ENCODE measurements at regions not wholly inside any gene's neighbourhood (a gene's known extent, or its start where the extent isn't known, plus 50 kb on each side); places are given as distances from the start of the nearest gene placed in this dataset.
A peak's percentile ranks its signal among the peaks of the same experiment; 100 is the strongest.
"Not testable (repeated sequence)": the region's sequence is repeated elsewhere in the genome, so short reads cannot be mapped to it uniquely, and the experiment has no call there.

DNA sequence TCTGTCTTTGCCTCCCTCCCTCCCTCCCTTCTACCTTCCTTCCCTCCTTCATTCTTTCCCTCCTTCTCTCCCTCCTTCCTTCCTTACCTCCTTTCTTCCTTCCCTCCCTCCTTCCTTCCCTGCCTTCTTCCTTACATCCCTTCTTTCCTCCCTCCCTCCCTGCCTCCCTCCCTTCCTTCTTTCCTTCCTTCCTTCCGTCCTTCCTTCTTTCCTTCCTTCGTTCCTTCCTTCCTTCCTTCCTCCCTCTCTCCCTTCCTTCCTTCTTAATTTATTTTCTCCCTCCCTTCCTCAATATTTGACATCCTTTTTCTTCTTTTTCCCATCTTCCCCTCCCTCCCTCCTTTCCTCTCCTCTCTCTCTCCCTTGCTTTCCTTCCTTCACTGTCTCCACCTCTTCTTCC, 301.8 kb downstream of the GATA3 start:
- Histone ChIP-seq H3K4me3 (ENCODE audit: insufficient read depth, low read depth, low read length) (no peak overlapping the region), H3K27me3 (ENCODE audit: control insufficient read depth, insufficient read depth, low read length) (no peaks in the 10 kb centered on the region), H3K36me3 (replicated peaks; ENCODE audit: control insufficient read depth, insufficient read depth, low read length) (no peaks in the 10 kb centered on the region)
- DNase-seq = no peak

DNA sequence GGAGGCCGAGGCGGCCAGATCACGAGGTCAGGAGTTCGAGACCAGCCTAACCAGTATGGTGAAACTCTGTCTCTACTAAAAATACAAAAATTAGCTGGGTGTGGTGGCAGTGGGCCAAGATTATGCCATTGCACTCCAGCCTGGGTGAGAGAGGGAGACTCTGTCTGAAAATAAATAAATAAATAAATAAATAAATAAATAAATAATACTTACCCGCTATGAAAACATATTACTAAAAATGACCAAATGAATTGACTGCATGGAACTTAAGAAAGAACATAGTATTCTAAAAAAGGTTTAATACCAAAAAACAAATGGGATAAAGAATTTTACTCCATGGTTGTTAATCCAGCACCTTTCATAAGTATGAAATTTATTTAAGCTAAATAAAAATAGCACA, 305.0 kb downstream of the GATA3 start:
- Histone ChIP-seq H3K36me3 (replicated peaks; ENCODE audit: control insufficient read depth, insufficient read depth, low read length) (no peaks in the 10 kb centered on the region), H3K4me3 (ENCODE audit: insufficient read depth, low read depth, low read length) (no peak overlapping the region), H3K27me3 (ENCODE audit: control insufficient read depth, insufficient read depth, low read length) (no peaks in the 10 kb centered on the region)
- DNase-seq = no peak

DNA sequence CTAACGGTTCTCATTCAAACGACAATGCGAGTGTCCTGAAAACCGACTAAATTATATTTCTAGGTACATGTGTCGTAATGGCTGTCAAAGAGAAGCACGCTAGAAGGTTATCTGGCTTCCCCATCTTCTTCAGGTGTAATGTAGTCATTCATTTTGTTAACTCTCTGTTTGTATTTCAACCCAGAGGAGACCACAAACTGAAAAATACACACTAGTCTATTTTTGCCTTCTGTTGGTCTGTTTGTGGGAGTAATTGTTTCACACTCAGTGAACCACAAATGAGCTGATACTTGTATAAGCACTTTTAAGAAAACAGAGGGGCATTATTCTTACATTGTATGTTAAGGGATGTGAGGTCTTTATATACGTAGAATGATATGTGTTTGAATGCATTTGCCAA, 305.9 kb downstream of the GATA3 start:
- H3K36me3 ChIP-seq (replicated peaks; ENCODE audit: control insufficient read depth, insufficient read depth, low read length) = no peaks in the 10 kb centered on the region
- H3K27me3 ChIP-seq (ENCODE audit: control insufficient read depth, insufficient read depth, low read length) = no peaks in the 10 kb centered on the region
- no peak for DNase-seq
- H3K4me3 ChIP-seq (ENCODE audit: insufficient read depth, low read depth, low read length) = no peak overlapping the region

DNA sequence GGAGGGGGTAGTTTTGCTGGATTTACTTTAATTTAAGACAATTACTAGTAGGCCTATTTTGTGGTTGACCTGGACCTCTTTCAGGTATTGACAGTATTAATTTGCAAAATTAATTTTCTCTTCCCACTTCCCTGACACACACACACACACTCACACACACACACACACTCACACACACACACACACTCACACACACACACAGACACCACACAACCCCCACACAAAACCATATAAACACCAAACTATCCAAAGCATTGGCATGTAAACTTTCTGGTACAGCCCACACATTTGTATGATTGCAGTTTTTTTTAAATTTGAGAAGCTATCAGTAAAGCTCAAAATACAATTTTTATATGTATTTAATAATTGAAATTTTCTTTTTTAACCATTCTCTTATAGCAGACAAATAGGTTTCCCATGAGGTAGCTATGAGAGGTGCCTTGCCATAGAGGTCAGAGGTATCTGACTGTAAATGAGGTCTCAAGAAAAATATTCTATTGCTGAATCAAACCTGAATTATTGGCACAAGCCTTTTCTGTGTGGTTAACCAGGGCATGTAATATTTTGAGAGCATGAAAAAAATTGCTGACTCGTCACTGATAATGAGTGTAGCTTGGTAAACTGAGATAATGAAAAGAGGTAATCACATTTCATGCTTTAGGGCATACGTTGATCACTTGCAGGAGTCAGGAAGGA, 306.5 kb downstream of the GATA3 start:
- no peak for DNase-seq
- no peaks in the 10 kb centered on the region for H3K27me3 ChIP-seq (ENCODE audit: control insufficient read depth, insufficient read depth, low read length)
- H3K4me3 ChIP-seq (ENCODE audit: insufficient read depth, low read depth, low read length) = no peak overlapping the region
- no peaks in the 10 kb centered on the region for H3K36me3 ChIP-seq (replicated peaks; ENCODE audit: control insufficient read depth, insufficient read depth, low read length)

DNA sequence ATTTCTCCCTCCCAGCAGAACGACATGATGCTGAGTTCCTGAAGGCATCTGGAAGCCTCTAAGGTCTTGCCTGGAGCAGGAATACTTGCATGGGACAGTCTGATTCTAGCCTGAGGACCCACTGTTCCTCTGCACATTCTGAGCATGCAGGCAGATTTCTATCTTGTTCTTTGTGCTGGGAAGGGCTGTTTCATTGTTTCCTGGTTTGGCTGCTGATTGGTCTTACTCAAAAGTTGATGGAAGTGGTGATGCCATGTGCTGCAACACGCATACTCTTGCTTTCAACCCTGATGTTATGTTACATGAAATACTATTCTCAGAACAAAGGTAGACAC, 307.0 kb downstream of the GATA3 start:
- no peaks in the 10 kb centered on the region for H3K27me3 ChIP-seq (ENCODE audit: control insufficient read depth, insufficient read depth, low read length)
- DNase-seq = no peak
- no peaks in the 10 kb centered on the region for H3K36me3 ChIP-seq (replicated peaks; ENCODE audit: control insufficient read depth, insufficient read depth, low read length)
- H3K4me3 ChIP-seq (ENCODE audit: insufficient read depth, low read depth, low read length) = no peak overlapping the region

DNA sequence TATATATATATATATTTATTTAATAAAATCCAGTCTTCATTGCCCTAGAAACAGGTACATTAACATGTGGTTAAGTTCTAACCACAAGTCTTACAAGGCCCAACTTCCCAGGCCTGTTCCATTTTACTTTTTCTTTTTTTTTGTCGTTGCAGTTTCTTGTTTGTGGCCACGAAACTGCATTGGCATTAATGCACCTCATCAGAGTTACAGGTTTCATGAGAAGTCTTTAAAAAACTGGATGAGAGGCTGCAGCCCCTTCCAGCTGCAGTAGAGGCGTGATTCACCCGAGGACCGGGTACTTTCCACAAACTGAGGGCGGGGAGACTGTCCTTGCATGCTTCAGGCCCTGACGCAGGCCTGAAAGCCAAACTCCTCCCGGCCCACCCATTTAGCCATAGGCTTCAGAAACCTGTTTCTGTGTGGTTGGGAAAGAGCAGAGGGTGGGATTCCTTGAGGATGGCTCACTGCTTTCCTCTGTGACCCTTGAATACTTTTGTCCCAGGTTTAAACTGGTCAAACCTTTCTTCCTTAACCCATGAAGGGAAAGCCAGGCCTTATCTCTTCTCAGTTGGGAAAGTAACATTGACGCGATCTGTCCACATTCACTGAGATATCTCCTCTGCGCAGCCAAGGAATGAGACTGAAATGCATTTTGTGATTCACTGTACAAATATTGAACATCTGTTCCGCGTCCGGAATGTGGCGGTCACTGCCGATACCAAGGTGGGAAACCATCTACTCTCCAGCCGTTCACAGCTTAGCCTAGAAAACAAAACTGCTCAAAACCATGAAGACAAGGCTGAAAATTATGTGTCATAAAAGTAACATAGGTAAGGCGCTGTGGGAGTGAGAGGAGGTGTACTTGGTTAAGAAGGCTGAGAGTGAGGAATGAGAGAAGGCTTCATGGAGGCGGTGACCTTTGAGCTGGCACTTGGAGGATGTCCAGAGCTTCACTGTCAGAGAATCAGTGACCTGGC, 311.7 kb downstream of the GATA3 start:
- peak; percentile 4 for DNase-seq
- Histone ChIP-seq H3K4me3 (ENCODE audit: insufficient read depth, low read depth, low read length) (no peak overlapping the region), H3K27me3 (ENCODE audit: control insufficient read depth, insufficient read depth, low read length) (no peaks in the 10 kb centered on the region), H3K36me3 (replicated peaks; ENCODE audit: control insufficient read depth, insufficient read depth, low read length) (no peaks in the 10 kb centered on the region)

DNA sequence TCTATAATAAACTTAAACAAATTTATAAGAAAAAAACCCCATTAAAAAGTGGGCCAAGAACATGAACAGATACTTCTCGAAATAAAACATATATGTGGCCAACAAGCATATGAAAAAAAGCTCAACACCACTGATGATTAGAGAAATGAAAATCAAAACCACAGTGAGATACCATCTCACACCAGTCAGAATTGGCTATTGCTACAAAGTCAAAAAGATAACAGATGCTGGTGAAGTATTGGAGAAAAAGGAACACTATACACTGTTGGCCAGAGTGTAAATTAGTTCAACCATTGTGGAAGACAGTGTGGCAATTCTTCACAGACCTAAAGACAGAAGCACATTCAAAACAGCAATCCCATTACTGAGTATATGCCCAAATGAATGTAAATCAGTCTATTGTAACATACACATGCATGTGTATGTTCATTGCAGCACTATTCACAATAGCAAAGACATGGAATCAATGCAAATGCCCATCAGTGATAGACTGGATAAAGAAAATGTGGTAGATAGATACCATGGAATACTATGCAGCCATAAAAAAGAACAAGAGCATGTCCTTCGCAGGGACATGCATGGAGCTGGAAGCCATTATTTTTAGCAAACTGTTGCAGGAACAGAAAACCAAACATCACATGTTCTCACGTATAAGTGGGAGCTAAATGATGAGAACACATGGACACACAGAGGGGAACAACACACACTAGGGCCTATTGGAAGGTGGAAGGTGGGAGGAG, 313.4 kb downstream of the GATA3 start:
- not testable (repeated sequence) for H3K27me3 ChIP-seq (ENCODE audit: control insufficient read depth, insufficient read depth, low read length); DNase-seq; H3K4me3 ChIP-seq (ENCODE audit: insufficient read depth, low read depth, low read length); H3K36me3 ChIP-seq (replicated peaks; ENCODE audit: control insufficient read depth, insufficient read depth, low read length)

DNA sequence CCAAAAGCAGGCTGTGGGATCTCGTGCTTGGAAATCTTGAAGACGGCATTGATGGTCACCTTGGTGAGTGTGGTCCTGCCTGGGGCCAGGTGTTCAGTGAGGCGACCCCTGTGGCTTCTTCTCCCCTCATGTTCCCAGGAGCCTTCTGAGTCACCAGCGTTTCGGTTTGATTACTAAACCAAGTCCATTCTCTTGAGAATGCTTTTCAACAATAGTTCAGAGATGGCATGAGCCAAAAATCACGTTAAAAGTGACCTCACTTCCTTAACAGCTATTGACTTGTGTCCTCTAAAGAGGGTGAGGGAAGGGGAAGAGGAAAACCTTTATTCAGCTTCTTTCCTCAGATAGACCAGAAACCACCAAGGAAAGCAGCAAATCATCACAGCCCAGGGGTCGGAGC, 315.2 kb downstream of the GATA3 start:
- DNase-seq = no peak
- Histone ChIP-seq H3K36me3 (replicated peaks; ENCODE audit: control insufficient read depth, insufficient read depth, low read length) (no peaks in the 10 kb centered on the region), H3K27me3 (ENCODE audit: control insufficient read depth, insufficient read depth, low read length) (no peaks in the 10 kb centered on the region), H3K4me3 (ENCODE audit: insufficient read depth, low read depth, low read length) (no peak overlapping the region)

DNA sequence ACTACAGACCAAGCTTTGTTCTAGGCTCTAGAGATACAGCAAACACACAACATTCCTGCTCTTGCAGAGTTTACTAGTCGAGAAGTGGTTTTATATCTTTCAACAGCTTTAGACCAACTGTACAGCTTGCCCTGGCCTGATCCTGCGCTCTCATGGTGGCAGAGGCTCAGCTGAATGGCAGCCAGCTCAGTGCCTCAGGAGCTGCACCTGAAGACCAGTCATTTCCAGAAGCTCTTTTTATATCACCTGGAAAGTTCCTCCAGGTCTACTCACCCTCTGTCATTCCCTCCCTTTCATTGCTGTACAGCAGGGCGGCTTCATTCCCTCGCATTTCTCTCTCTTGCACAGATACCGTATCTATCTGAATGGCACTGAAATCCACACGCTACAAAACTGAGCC, 319.8 kb downstream of the GATA3 start:
- no peaks in the 10 kb centered on the region for H3K36me3 ChIP-seq (replicated peaks; ENCODE audit: control insufficient read depth, insufficient read depth, low read length)
- H3K27me3 ChIP-seq (ENCODE audit: control insufficient read depth, insufficient read depth, low read length) = no peaks in the 10 kb centered on the region
- no peak overlapping the region for H3K4me3 ChIP-seq (ENCODE audit: insufficient read depth, low read depth, low read length)
- DNase-seq = no peak

DNA sequence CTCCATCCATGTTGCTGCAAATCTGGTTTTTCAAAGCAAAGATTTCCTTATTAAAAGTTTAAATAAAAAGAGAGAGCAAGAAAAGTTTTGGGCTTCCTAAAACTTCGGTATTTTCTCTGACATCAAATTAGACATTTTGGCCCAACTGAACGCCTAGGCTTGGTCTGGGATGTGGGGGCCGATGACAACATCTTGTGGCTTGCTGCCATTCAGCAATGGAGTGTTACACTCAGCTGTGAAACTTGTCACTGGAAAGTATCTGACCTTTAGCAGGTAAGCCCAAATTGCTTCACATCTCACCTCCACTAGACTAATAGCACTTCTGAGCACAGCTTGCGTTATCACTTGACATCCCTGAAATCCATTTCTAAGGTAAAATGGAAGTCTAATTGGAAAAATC, 320.6 kb downstream of the GATA3 start:
- Histone ChIP-seq H3K4me3 (ENCODE audit: insufficient read depth, low read depth, low read length) (no peak overlapping the region), H3K27me3 (ENCODE audit: control insufficient read depth, insufficient read depth, low read length) (no peaks in the 10 kb centered on the region), H3K36me3 (replicated peaks; ENCODE audit: control insufficient read depth, insufficient read depth, low read length) (no peaks in the 10 kb centered on the region)
- no peak for DNase-seq

DNA sequence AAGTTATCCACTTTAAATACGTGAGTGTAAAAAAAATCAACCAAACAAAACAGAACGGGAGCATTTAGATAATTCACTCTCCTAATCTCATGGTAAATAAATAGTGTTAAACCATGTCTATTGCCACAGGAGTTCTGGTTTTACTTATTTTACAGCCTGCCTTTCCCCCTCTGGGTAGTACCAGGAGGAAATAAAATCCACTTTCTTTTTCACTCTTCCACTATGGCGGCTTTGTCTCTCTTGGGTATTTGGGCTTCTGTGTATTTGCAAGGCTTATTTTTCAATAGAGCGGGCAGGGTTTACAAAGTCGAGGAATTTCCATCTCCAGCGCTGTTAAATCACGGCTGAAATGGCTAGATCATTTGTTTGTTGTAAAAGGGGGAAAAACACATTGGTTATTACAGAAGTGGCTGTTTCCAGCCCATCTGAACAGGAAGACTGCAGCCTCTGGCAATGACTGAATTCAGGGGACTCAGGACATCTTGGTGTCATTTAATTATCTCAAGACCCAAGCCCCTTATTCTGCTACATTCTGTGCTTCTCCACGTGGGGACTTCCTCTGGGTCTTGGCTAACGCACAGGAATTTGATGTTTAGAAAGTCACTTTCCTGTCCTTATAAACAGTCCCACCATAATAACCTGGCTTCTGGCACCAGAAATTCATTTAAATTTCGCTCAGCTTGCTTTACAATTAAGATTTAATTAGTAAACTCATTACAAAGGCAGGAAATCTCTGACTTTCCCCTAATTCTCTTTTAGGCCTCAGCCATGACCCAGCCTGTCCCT, 323.9 kb downstream of the GATA3 start:
- Histone ChIP-seq H3K36me3 (replicated peaks; ENCODE audit: control insufficient read depth, insufficient read depth, low read length) (no peaks in the 10 kb centered on the region), H3K27me3 (ENCODE audit: control insufficient read depth, insufficient read depth, low read length) (no peaks in the 10 kb centered on the region), H3K4me3 (ENCODE audit: insufficient read depth, low read depth, low read length) (no peak overlapping the region)
- no peak for DNase-seq

DNA sequence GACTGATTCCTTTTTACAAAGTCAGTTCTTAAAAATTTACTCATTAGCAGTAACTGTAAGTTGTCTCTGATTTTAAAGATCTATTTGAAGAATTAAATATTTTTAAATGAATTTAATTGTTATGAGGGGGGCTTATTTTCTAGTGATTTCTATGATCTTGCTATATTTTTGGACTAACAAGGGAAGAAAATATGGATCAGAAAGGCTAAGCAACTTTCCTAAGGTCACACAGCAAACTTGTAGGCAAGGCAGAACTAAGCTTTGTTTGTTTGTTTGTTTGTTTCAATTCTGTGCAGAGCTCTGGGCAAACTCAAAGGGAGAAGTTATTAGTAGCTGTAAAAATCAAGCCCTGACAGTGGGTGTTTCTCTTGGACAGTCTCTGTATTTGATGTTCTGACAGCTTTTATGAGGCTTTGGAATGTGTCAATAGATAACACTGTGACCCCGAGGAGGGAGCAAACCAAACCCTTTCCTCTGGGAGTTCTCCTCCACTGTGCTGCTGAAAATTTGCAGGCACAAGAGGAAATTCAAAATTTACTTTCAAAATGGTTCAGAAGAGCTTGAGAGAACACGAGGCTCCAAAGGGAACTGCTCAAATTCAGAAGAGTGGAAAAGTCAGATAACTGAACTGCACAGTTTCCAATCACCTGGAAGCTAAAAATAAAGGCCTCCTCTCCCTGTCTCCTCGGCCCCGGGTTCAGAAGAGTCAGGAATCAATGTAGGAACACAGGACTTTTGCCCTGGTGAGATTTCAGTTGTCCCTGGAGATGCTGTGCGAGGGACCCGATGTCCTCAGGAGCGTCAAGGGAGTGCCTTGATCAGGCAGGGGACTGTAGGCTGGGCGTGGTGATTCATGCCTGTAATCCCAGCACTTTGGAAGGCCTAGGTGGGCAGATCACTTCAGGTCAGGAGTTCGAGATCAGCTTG, 325.7 kb downstream of the GATA3 start:
- Histone ChIP-seq H3K27me3 (ENCODE audit: control insufficient read depth, insufficient read depth, low read length) (no peaks in the 10 kb centered on the region), H3K4me3 (ENCODE audit: insufficient read depth, low read depth, low read length) (no peak overlapping the region), H3K36me3 (replicated peaks; ENCODE audit: control insufficient read depth, insufficient read depth, low read length) (no peaks in the 10 kb centered on the region)
- no peak for DNase-seq

DNA sequence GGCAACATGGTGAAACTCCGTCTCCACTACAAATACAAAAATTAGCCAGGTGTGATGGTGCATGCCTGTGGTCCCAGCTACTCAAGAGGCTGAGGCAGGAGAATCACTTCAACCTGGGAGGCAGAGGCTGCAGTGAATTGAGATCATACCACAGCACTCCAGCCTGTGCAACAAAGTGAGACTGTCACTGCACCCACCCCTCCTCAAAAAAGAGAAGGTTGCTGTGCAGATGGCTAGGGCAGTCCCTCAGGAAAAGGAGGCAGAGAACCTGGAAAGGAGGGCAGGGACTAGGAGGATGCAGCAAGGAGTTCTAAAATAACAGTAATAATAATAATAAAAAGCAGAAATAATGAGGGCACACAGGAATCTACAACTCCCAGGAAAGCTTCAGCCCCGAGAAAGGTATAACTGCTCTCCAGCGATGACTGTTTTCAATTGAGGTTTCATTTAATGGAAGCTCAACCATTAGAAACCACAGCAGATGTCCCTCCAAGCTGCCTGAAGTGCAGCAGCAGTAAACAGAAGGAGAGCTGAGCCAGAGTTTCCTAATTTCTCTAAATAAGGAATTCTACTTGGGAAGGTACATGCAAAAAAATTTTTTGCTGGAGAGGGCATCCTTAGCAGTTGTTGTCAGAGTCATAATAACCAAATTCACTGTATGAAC, 326.5 kb downstream of the GATA3 start:
- no peaks in the 10 kb centered on the region for H3K36me3 ChIP-seq (replicated peaks; ENCODE audit: control insufficient read depth, insufficient read depth, low read length)
- H3K27me3 ChIP-seq (ENCODE audit: control insufficient read depth, insufficient read depth, low read length) = no peaks in the 10 kb centered on the region
- no peak overlapping the region for H3K4me3 ChIP-seq (ENCODE audit: insufficient read depth, low read depth, low read length)
- no peak for DNase-seq
